ENCODE measurements at regions not wholly inside any gene's neighbourhood (a gene's known extent, or its start where the extent isn't known, plus 50 kb on each side); places are given as distances from the start of the nearest gene placed in this dataset.

GRCh38 chr11:64490562-64491216 lies 65.1 kb upstream of the SLC22A11 start:
- ATAC-seq: peak; percentile 32; the same call in 1 of the 2 replicates
- TF ChIP-seq POLR2AphosphoS5 (IDR thresholded peaks at IDR 0.05; ENCODE audit: low read depth, low read length) (no peak), CTCF (IDR thresholded peaks at IDR 0.05) (no peak), SIN3A (IDR thresholded peaks at IDR 0.05; ENCODE audit: borderline replicate concordance, insufficient read depth, low read depth, low read length) (no peak), TCF7L2 (IDR thresholded peaks at IDR 0.05; ENCODE audit: low read depth, low read length) (no peak)
- TF ChIP-seq, protein P1, sequence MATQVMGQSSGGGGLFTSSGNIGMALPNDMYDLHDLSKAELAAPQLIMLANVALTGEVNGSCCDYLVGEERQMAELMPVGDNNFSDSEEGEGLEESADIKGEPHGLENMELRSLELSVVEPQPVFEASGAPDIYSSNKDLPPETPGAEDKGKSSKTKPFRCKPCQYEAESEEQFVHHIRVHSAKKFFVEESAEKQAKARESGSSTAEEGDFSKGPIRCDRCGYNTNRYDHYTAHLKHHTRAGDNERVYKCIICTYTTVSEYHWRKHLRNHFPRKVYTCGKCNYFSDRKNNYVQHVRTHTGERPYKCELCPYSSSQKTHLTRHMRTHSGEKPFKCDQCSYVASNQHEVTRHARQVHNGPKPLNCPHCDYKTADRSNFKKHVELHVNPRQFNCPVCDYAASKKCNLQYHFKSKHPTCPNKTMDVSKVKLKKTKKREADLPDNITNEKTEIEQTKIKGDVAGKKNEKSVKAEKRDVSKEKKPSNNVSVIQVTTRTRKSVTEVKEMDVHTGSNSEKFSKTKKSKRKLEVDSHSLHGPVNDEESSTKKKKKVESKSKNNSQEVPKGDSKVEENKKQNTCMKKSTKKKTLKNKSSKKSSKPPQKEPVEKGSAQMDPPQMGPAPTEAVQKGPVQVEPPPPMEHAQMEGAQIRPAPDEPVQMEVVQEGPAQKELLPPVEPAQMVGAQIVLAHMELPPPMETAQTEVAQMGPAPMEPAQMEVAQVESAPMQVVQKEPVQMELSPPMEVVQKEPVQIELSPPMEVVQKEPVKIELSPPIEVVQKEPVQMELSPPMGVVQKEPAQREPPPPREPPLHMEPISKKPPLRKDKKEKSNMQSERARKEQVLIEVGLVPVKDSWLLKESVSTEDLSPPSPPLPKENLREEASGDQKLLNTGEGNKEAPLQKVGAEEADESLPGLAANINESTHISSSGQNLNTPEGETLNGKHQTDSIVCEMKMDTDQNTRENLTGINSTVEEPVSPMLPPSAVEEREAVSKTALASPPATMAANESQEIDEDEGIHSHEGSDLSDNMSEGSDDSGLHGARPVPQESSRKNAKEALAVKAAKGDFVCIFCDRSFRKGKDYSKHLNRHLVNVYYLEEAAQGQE (IDR thresholded peaks at IDR 0.05; ENCODE audit: insufficient read depth in 1 of 2, low read depth in 2 of 2, low read length in 1 of 2): no peak
- no peak overlapping the region for H3K4me3 ChIP-seq (ENCODE audit: low read depth in 2 of 2, low read length in 2 of 2)

GRCh38 chr11:64492561-64492960 lies 63.2 kb upstream of the SLC22A11 start:
- H3K9me3 ChIP-seq (ENCODE audit: control insufficient read depth, insufficient read depth, low read depth, low read length): no peaks in the 10 kb centered on the region
- no TSS peak for BruUV-seq (replicated peaks)
- H3K27ac ChIP-seq (ENCODE audit: low read length): no peak overlapping the region
- intact Hi-C loops (cut with micrococcal nuclease; ENCODE audit: unreplicated experiment) (loop anchor here (5.0 kb wide), 1 partner anchor 155 kb away; no protein-coding TSS in a partner anchor), in situ Hi-C loops (cut with HindIII; ENCODE audit: low pct_unique_long_range_greater_than_20kb, low sequenced_read_pairs) (no loop called here)
- no peaks in the 10 kb centered on the region for H3K4me1 ChIP-seq (ENCODE audit: control insufficient read depth, insufficient read depth, low read length)
- POLR2A ChIA-PET: interaction anchor here (0.7 kb wide), 1 partner anchor 9 kb away, joined by 4 read pairs; no protein-coding TSS in a partner anchor
- ATAC-seq (no peak), DNase-seq (ENCODE audit: low read depth, low spot score) (no peak)
- H3K27me3 ChIP-seq (ENCODE audit: control insufficient read depth, insufficient read depth, low read length): peaks cover 18% of the 10 kb centered on the region
- CTCF ChIA-PET: interaction anchor here (0.7 kb wide), 1 partner anchor 69 kb away, joined by 5 read pairs; no protein-coding TSS in a partner anchor
- H3K4me3 ChIP-seq (ENCODE audit: low read depth in 2 of 2, low read length in 2 of 2): no peak overlapping the region
- TF ChIP-seq, protein P1 (IDR thresholded peaks at IDR 0.05; ENCODE audit: insufficient read depth in 1 of 2, low read depth in 2 of 2, low read length in 1 of 2): no peak
- TF ChIP-seq CTCF (IDR thresholded peaks at IDR 0.05) (no peak), TCF7L2 (IDR thresholded peaks at IDR 0.05; ENCODE audit: low read depth, low read length) (no peak), POLR2AphosphoS5 (IDR thresholded peaks at IDR 0.05; ENCODE audit: low read depth, low read length) (no peak), SIN3A (IDR thresholded peaks at IDR 0.05; ENCODE audit: borderline replicate concordance, insufficient read depth, low read depth, low read length) (no peak)
- no peaks in the 10 kb centered on the region for H3K36me3 ChIP-seq (ENCODE audit: control insufficient read depth, insufficient read depth, low read length)

More at GRCh38 chr11:64490562-64491216, 65.1 kb upstream of the SLC22A11 start:
- H3K9me3 ChIP-seq (ENCODE audit: control insufficient read depth, insufficient read depth, low read depth, low read length): no peaks in the 10 kb centered on the region
- DNase-seq (ENCODE audit: low read depth, low spot score): no peak
- no peaks in the 10 kb centered on the region for H3K36me3 ChIP-seq (ENCODE audit: control insufficient read depth, insufficient read depth, low read length)
- no peaks in the 10 kb centered on the region for H3K4me1 ChIP-seq (ENCODE audit: control insufficient read depth, insufficient read depth, low read length)
- ChIA-PET POLR2A (no interaction called here), CTCF (interaction anchor here (1.0 kb wide), 1 partner anchor 160 kb away, joined by 3 read pairs; no protein-coding TSS in a partner anchor)
- no peak overlapping the region for H3K27ac ChIP-seq (ENCODE audit: low read length)
- BruUV-seq (replicated peaks): no TSS peak
- intact Hi-C loops (cut with micrococcal nuclease; ENCODE audit: unreplicated experiment): loop anchor here (5.0 kb wide), 1 partner anchor 157 kb away; no protein-coding TSS in a partner anchor
- H3K27me3 ChIP-seq (ENCODE audit: control insufficient read depth, insufficient read depth, low read length): peaks cover 18% of the 10 kb centered on the region
- in situ Hi-C loops (cut with HindIII; ENCODE audit: low pct_unique_long_range_greater_than_20kb, low sequenced_read_pairs): no loop called here
